Liver (tissue), 3 donors: ENCODE measurements at regions not wholly inside any gene's neighbourhood (a gene's known extent, or its start where the extent isn't known, plus 50 kb on each side); places are given as distances from the start of the nearest gene placed in this dataset.
"Not testable (repeated sequence)": the region's sequence is repeated elsewhere in the genome, so short reads cannot be mapped to it uniquely, and the experiment has no call there.

ENCODE experiments used
- EGR1 ChIP-seq, 2 donors: IDR thresholded peaks; 2 replicates each; pipeline ENCODE4 v1.6.1; 2016 to 2018; ENCODE audit warnings: antibody characterized with exemption in 2 of 2, low read depth in 2 of 2
- HNF4G ChIP-seq: IDR thresholded peaks from 2 replicates; pipeline ENCODE4 v1.6.1; 2016; ENCODE audit warnings: antibody characterized with exemption
- JUND ChIP-seq, 2 donors: IDR thresholded peaks; 2 replicates each; pipeline ENCODE4 v1.6.1; 2016; ENCODE audit warnings: antibody characterized with exemption in 2 of 2
- NR2F2 ChIP-seq: IDR thresholded peaks from 2 replicates; pipeline ENCODE4 v1.6.1; 2016; ENCODE audit warnings: antibody characterized with exemption
- RAD21 ChIP-seq, 2 donors: IDR thresholded peaks; 2 replicates each; pipeline ENCODE4 v1.6.1; 2016; ENCODE audit warnings: antibody characterized with exemption in 2 of 2, mild to moderate bottlenecking in 2 of 2
- TAF1 ChIP-seq: conservative IDR thresholded peaks from 2 replicates; pipeline ENCODE4 v1.6.1; 2016; ENCODE audit warnings: antibody characterized with exemption, mild to moderate bottlenecking
- YY1 ChIP-seq: IDR thresholded peaks from 2 replicates; pipeline ENCODE4 v1.6.1; 2016; ENCODE audit warnings: antibody characterized with exemption, mild to moderate bottlenecking
- TF ChIP-seq, protein P1 (sequence below): fragments of 150-350 bp; IDR thresholded peaks from 2 replicates; pipeline ENCODE4 v1.5.1; 2017; ENCODE audit warnings: improper control_type of control experiment, low read depth, low read length; ENCODE audit not compliant: missing input control
- TF ChIP-seq, protein P2 (sequence below): IDR thresholded peaks from 2 replicates; pipeline ENCODE4 v1.6.1; 2016; ENCODE audit warnings: antibody characterized with exemption, mild to moderate bottlenecking
- TF ChIP-seq, protein P3 (sequence below): IDR thresholded peaks from 2 replicates; pipeline ENCODE4 v1.6.1; 2016; ENCODE audit warnings: antibody characterized with exemption
- TF ChIP-seq, protein P4 (sequence below): IDR thresholded peaks from 2 replicates; pipeline ENCODE4 v1.6.1; 2016; ENCODE audit warnings: antibody characterized with exemption
- donor health status: healthy.
- donor health status: healthy.

DNA sequence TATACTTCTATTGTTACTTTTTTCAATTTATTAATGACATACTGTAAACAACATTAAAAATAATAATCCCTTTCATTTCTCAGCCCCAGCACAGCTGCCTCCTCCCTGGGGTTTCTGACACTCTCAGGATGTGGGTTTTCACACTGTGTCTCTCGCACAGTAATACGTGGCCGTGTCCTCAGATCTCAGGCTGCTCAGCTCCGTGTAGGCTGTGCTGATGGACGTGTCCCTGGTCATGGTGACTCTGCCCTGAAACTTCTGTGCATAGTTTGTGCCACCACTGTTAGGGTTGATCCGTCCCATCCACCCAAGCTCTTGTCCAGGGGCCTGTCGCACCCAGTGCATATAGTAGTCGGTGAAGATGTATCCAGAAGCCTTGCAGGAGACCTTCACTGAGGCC lies 80.0 kb downstream of the OR4M2 start:
- TF ChIP-seq, protein P1, sequence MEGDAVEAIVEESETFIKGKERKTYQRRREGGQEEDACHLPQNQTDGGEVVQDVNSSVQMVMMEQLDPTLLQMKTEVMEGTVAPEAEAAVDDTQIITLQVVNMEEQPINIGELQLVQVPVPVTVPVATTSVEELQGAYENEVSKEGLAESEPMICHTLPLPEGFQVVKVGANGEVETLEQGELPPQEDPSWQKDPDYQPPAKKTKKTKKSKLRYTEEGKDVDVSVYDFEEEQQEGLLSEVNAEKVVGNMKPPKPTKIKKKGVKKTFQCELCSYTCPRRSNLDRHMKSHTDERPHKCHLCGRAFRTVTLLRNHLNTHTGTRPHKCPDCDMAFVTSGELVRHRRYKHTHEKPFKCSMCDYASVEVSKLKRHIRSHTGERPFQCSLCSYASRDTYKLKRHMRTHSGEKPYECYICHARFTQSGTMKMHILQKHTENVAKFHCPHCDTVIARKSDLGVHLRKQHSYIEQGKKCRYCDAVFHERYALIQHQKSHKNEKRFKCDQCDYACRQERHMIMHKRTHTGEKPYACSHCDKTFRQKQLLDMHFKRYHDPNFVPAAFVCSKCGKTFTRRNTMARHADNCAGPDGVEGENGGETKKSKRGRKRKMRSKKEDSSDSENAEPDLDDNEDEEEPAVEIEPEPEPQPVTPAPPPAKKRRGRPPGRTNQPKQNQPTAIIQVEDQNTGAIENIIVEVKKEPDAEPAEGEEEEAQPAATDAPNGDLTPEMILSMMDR: not testable (repeated sequence)
- TF ChIP-seq HNF4G; RAD21 (IDR thresholded peaks at IDR 0.05); JUND (IDR thresholded peaks at IDR 0.05); YY1; NR2F2; TAF1; EGR1 (IDR thresholded peaks at IDR 0.05; ENCODE audit: low read depth in 2 of 2): not testable (repeated sequence)
- TF ChIP-seq, protein P2, sequence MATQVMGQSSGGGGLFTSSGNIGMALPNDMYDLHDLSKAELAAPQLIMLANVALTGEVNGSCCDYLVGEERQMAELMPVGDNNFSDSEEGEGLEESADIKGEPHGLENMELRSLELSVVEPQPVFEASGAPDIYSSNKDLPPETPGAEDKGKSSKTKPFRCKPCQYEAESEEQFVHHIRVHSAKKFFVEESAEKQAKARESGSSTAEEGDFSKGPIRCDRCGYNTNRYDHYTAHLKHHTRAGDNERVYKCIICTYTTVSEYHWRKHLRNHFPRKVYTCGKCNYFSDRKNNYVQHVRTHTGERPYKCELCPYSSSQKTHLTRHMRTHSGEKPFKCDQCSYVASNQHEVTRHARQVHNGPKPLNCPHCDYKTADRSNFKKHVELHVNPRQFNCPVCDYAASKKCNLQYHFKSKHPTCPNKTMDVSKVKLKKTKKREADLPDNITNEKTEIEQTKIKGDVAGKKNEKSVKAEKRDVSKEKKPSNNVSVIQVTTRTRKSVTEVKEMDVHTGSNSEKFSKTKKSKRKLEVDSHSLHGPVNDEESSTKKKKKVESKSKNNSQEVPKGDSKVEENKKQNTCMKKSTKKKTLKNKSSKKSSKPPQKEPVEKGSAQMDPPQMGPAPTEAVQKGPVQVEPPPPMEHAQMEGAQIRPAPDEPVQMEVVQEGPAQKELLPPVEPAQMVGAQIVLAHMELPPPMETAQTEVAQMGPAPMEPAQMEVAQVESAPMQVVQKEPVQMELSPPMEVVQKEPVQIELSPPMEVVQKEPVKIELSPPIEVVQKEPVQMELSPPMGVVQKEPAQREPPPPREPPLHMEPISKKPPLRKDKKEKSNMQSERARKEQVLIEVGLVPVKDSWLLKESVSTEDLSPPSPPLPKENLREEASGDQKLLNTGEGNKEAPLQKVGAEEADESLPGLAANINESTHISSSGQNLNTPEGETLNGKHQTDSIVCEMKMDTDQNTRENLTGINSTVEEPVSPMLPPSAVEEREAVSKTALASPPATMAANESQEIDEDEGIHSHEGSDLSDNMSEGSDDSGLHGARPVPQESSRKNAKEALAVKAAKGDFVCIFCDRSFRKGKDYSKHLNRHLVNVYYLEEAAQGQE: not testable (repeated sequence)
- TF ChIP-seq, protein P3, sequence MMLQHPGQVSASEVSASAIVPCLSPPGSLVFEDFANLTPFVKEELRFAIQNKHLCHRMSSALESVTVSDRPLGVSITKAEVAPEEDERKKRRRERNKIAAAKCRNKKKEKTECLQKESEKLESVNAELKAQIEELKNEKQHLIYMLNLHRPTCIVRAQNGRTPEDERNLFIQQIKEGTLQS: not testable (repeated sequence)
- TF ChIP-seq, protein P4, sequence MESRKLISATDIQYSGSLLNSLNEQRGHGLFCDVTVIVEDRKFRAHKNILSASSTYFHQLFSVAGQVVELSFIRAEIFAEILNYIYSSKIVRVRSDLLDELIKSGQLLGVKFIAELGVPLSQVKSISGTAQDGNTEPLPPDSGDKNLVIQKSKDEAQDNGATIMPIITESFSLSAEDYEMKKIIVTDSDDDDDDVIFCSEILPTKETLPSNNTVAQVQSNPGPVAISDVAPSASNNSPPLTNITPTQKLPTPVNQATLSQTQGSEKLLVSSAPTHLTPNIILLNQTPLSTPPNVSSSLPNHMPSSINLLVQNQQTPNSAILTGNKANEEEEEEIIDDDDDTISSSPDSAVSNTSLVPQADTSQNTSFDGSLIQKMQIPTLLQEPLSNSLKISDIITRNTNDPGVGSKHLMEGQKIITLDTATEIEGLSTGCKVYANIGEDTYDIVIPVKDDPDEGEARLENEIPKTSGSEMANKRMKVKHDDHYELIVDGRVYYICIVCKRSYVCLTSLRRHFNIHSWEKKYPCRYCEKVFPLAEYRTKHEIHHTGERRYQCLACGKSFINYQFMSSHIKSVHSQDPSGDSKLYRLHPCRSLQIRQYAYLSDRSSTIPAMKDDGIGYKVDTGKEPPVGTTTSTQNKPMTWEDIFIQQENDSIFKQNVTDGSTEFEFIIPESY: not testable (repeated sequence)
